HG02938 (cell line): ENCODE measurements at regions not wholly inside any gene's neighbourhood (a gene's known extent, or its start where the extent isn't known, plus 50 kb on each side); places are given as distances from the start of the nearest gene placed in this dataset.
"Not testable (repeated sequence)": the region's sequence is repeated elsewhere in the genome, so short reads cannot be mapped to it uniquely, and the experiment has no call there.

Experiments
- ATAC-seq: cut with Tn5 transposase; IDR thresholded peaks from one replicate; pipeline ENCODE4 v1.9.1; 2021; ENCODE audit warnings: mild to moderate bottlenecking, moderate library complexity; ENCODE audit not compliant: unreplicated experiment

GRCh38 chr2:149781263-149781808, 193.8 kb upstream of the MMADHC start:
- no peak for ATAC-seq

GRCh38 chr2:149773006-149773405, 185.4 kb upstream of the MMADHC start:
- no peak for ATAC-seq

- no peak for ATAC-seq
Observed at GRCh38 chr2:149768320-149768799, 180.8 kb upstream of the MMADHC start.

GRCh38 chr2:149767516-149767974, 180.0 kb upstream of the MMADHC start:
- no peak for ATAC-seq

- no peak for ATAC-seq
Observed at GRCh38 chr2:149766339-149766738, 178.8 kb upstream of the MMADHC start.

GRCh38 chr2:149765636-149766035, 178.1 kb upstream of the MMADHC start:
- no peak for ATAC-seq

- no peak for ATAC-seq
Observed at GRCh38 chr2:149765003-149765402, 177.4 kb upstream of the MMADHC start.

- ATAC-seq, result no peak
Observed at GRCh38 chr2:149763358-149763757, 175.8 kb upstream of the MMADHC start.

- no peak for ATAC-seq
Observed at GRCh38 chr2:149761611-149762010, 174.0 kb upstream of the MMADHC start.

- not testable (repeated sequence) for ATAC-seq
Observed at GRCh38 chr2:149759382-149759781, 171.8 kb upstream of the MMADHC start.

- ATAC-seq, result not testable (repeated sequence)
Observed at GRCh38 chr2:149754722-149755121, 167.1 kb upstream of the MMADHC start.

GRCh38 chr2:149747456-149747855, 159.9 kb upstream of the MMADHC start:
- ATAC-seq, result no peak

- no peak for ATAC-seq
Observed at GRCh38 chr2:149745396-149746230, 158.0 kb upstream of the MMADHC start.

GRCh38 chr2:149744865-149745264, 157.3 kb upstream of the MMADHC start:
- no peak for ATAC-seq

- no peak for ATAC-seq
Observed at GRCh38 chr2:149743842-149744448, 156.4 kb upstream of the MMADHC start.

- no peak for ATAC-seq
Observed at GRCh38 chr2:149741646-149742045, 154.1 kb upstream of the MMADHC start.

GRCh38 chr2:149740490-149740889, 152.9 kb upstream of the MMADHC start:
- ATAC-seq, result no peak

- no peak for ATAC-seq
Observed at GRCh38 chr2:149739883-149740265, 152.3 kb upstream of the MMADHC start.

- ATAC-seq, result no peak
Observed at GRCh38 chr2:149739171-149739882, 151.8 kb upstream of the MMADHC start.

GRCh38 chr2:149738767-149739166, 151.2 kb upstream of the MMADHC start:
- ATAC-seq, result no peak

GRCh38 chr2:149737896-149738295, 150.3 kb upstream of the MMADHC start:
- ATAC-seq, result no peak
